Retinal pigment epithelial cell (primary cell): ENCODE measurements at regions not wholly inside any gene's neighbourhood (a gene's known extent, or its start where the extent isn't known, plus 50 kb on each side); places are given as distances from the start of the nearest gene placed in this dataset.

Source experiments
- DNase-seq: peaks from one replicate; pipeline ENCODE4 v3.0.0-alpha.2; 2010; ENCODE audit warnings: low read depth
- H3K4me3 ChIP-seq: 2 replicates; pipeline ENCODE4 v1.5.1; 2011; ENCODE audit warnings: mild to moderate bottlenecking, low read length, control low read depth, moderate library complexity
- CTCF ChIP-seq: conservative IDR thresholded peaks from 2 replicates; pipeline ENCODE4 v1.5.1; 2011; ENCODE audit warnings: low read depth, low read length, control low read depth, inconsistent platforms

- no peak for TF ChIP-seq CTCF
- no peak overlapping the region for H3K4me3 ChIP-seq
- DNase-seq = no peak
These were observed 801.4 kb downstream of the FAM181B start for GRCh38 chr11:81932303-81932702.

GRCh38 chr11:81920205-81920604 is 813.5 kb downstream of the FAM181B start:
- no peak for TF ChIP-seq CTCF
- no peak overlapping the region for H3K4me3 ChIP-seq
- DNase-seq = no peak

- H3K4me3 ChIP-seq = no peak overlapping the region
- no peak for DNase-seq
- no peak for TF ChIP-seq CTCF
These were observed 817.2 kb downstream of the FAM181B start for GRCh38 chr11:81916451-81916850.

GRCh38 chr11:81915045-81915444 is 818.6 kb downstream of the FAM181B start:
- no peak for TF ChIP-seq CTCF
- no peak overlapping the region for H3K4me3 ChIP-seq
- no peak for DNase-seq

- DNase-seq = no peak
- H3K4me3 ChIP-seq = no peak overlapping the region
- TF ChIP-seq CTCF = no peak
These were observed 819.9 kb downstream of the FAM181B start for GRCh38 chr11:81913793-81914192.

- H3K4me3 ChIP-seq = no peak overlapping the region
- no peak for TF ChIP-seq CTCF
- no peak for DNase-seq
These were observed 825.7 kb downstream of the FAM181B start for GRCh38 chr11:81907996-81908395.

- TF ChIP-seq CTCF = no peak
- no peak overlapping the region for H3K4me3 ChIP-seq
- DNase-seq = no peak
These were observed 834.5 kb downstream of the FAM181B start for GRCh38 chr11:81899156-81899555.
